Hepatocyte (in vitro differentiated cells): ENCODE measurements at regions not wholly inside any gene's neighbourhood (a gene's known extent, or its start where the extent isn't known, plus 50 kb on each side); places are given as distances from the start of the nearest gene placed in this dataset.

Experiments
- CTCF ChIP-seq: fragments of 200-600 bp; sonication (generic); IDR thresholded peaks from 2 replicates; pipeline ENCODE4 v1.5.1; 2016; ENCODE audit warnings: antibody characterized with exemption, mild to moderate bottlenecking; ENCODE audit not compliant: poor library complexity
- EZH2 ChIP-seq: fragments of 200-600 bp; sonication (generic); IDR thresholded peaks from 2 replicates; pipeline ENCODE4 v1.6.1; 2016; ENCODE audit warnings: antibody characterized with exemption, mild to moderate bottlenecking, borderline replicate concordance

- TF ChIP-seq CTCF = no peak
- TF ChIP-seq EZH2 = no peak
Observed at GRCh38 chr15:68526784-68527183, 52.0 kb upstream of the CORO2B start.
